DOHH2 (cell line): ENCODE measurements at regions not wholly inside any gene's neighbourhood (a gene's known extent, or its start where the extent isn't known, plus 50 kb on each side); places are given as distances from the start of the nearest gene placed in this dataset.

Experiments used
- H3F3A ChIP-seq: fragments of 200-600 bp; sonication (generic), shearing (Covaris generic); 2 replicates; pipeline ENCODE4 v1.6.0; 2016; ENCODE audit warnings: antibody characterized with exemption, mild to moderate bottlenecking; ENCODE audit not compliant: control insufficient read depth, insufficient read depth
- H3K27ac ChIP-seq: fragments of 200-600 bp; sonication (generic); 2 replicates; pipeline ENCODE4 v1.5.1; 2014; ENCODE audit warnings: low read depth, mild to moderate bottlenecking, low read length, moderate library complexity
- H3K27me3 ChIP-seq: fragments of 200-600 bp; sonication (generic); 2 replicates; pipeline ENCODE4 v1.6.1; 2014; ENCODE audit warnings: mild to moderate bottlenecking, low read length, mixed read lengths; ENCODE audit not compliant: control insufficient read depth
- H3K36me3 ChIP-seq: fragments of 200-600 bp; sonication (generic); 2 replicates; pipeline ENCODE4 v1.6.1; 2014; ENCODE audit warnings: mild to moderate bottlenecking, low read length, moderate library complexity, mixed read lengths; ENCODE audit not compliant: control insufficient read depth
- H3K4me1 ChIP-seq: fragments of 200-600 bp; sonication (generic); 2 replicates; pipeline ENCODE4 v1.6.1; 2014; ENCODE audit warnings: mild to moderate bottlenecking, low read length, mixed read lengths; ENCODE audit not compliant: control insufficient read depth
- H3K4me2 ChIP-seq: fragments of 200-600 bp; sonication (generic); 2 replicates; pipeline ENCODE4 v1.6.0; 2014; ENCODE audit warnings: mild to moderate bottlenecking, low read length, moderate library complexity
- H3K4me3 ChIP-seq: fragments of 200-600 bp; sonication (generic); 2 replicates; pipeline ENCODE4 v1.5.1; 2014; ENCODE audit warnings: mild to moderate bottlenecking, low read length, mixed read lengths
- H3K79me2 ChIP-seq: fragments of 200-600 bp; sonication (generic); 2 replicates; pipeline ENCODE4 v1.6.1; 2014; ENCODE audit warnings: mild to moderate bottlenecking, low read length, mixed read lengths; ENCODE audit not compliant: control insufficient read depth
- H3K9me2 ChIP-seq: fragments of 200-600 bp; sonication (generic); replicated peaks from 2 replicates; pipeline ENCODE4 v1.6.1; 2014; ENCODE audit warnings: mild to moderate bottlenecking, low read length, mixed read lengths; ENCODE audit not compliant: control insufficient read depth
- H3K9me3 ChIP-seq: fragments of 200-600 bp; sonication (generic); 2 replicates; pipeline ENCODE4 v1.6.1; 2014; ENCODE audit warnings: antibody characterized with exemption, low read length, mixed read lengths; ENCODE audit not compliant: control insufficient read depth, insufficient read depth
- H4K20me1 ChIP-seq: fragments of 200-600 bp; sonication (generic); 2 replicates; pipeline ENCODE4 v1.6.0; 2014; ENCODE audit warnings: low read depth, mild to moderate bottlenecking, antibody characterized with exemption, low read length, moderate library complexity; ENCODE audit not compliant: control insufficient read depth, insufficient read depth
- EZH2phosphoT487 ChIP-seq: fragments of 200-600 bp; sonication (generic); IDR thresholded peaks from 2 replicates; pipeline ENCODE4 v1.6.1; 2017; ENCODE audit warnings: borderline replicate concordance, mild to moderate bottlenecking, antibody characterized with exemption, low read length, moderate library complexity, mixed read lengths
- TF ChIP-seq, protein P1 (sequence below): fragments of 200-600 bp; sonication (generic); IDR thresholded peaks from one replicate; pipeline ENCODE4 v1.5.1; 2014; ENCODE audit warnings: antibody characterized with exemption, mild to moderate bottlenecking, low read depth, low read length; ENCODE audit not compliant: poor library complexity, severe bottlenecking

DNA sequence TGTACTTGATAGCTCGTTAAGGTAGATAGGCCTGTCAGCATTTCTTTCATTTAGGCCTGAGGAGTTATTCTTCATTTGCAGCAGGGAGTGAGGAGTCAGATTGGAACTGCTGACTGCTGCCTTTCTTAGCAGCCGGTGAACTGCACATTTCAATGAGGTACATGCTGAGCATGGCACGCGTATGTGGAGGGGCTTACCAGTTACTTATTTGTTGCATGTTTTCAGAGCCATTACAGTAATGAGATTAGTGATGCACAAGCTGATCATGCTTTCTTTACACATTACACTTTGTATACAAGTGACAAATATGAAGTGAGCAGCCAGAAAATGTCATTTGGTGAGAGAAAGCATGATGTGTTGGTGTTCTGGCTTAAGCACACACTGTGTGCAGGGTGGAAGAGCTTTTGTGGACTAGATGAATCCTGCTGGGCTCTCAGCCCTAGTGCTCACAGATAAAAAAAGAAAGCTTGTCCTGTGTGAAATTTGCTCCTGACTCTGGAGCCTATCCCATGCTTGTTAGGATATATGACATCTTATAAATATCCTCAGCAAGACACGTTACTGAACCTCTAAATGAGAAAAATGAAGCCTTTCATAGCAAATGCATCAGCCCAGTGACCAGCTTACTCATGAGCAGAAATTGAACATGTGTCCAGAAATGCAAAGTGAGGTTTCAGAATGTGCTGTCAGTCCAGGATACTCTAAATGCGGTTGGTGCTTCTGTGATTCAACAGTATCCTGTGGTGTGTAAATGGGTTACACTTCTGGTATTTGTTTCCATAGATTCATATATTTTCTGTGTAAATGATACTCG lies 574.7 kb upstream of the ADGRL2 start:
- peaks cover 3% of the 10 kb centered on the region for H3K9me3 ChIP-seq
- H3K36me3 ChIP-seq, result no peaks in the 10 kb centered on the region
- no peaks in the 10 kb centered on the region for H4K20me1 ChIP-seq
- no peak overlapping the region for H3K27ac ChIP-seq
- no peaks in the 10 kb centered on the region for H3K27me3 ChIP-seq
- H3K79me2 ChIP-seq, result no peaks in the 10 kb centered on the region
- H3K4me3 ChIP-seq, result no peak overlapping the region
- H3K9me2 ChIP-seq, result no peaks in the 10 kb centered on the region
- H3K4me2 ChIP-seq, result no peak overlapping the region
- no peaks in the 10 kb centered on the region for H3F3A ChIP-seq
- no peaks in the 10 kb centered on the region for H3K4me1 ChIP-seq
- TF ChIP-seq, protein P1, sequence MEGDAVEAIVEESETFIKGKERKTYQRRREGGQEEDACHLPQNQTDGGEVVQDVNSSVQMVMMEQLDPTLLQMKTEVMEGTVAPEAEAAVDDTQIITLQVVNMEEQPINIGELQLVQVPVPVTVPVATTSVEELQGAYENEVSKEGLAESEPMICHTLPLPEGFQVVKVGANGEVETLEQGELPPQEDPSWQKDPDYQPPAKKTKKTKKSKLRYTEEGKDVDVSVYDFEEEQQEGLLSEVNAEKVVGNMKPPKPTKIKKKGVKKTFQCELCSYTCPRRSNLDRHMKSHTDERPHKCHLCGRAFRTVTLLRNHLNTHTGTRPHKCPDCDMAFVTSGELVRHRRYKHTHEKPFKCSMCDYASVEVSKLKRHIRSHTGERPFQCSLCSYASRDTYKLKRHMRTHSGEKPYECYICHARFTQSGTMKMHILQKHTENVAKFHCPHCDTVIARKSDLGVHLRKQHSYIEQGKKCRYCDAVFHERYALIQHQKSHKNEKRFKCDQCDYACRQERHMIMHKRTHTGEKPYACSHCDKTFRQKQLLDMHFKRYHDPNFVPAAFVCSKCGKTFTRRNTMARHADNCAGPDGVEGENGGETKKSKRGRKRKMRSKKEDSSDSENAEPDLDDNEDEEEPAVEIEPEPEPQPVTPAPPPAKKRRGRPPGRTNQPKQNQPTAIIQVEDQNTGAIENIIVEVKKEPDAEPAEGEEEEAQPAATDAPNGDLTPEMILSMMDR, result no peak
- TF ChIP-seq EZH2phosphoT487, result no peak

DNA sequence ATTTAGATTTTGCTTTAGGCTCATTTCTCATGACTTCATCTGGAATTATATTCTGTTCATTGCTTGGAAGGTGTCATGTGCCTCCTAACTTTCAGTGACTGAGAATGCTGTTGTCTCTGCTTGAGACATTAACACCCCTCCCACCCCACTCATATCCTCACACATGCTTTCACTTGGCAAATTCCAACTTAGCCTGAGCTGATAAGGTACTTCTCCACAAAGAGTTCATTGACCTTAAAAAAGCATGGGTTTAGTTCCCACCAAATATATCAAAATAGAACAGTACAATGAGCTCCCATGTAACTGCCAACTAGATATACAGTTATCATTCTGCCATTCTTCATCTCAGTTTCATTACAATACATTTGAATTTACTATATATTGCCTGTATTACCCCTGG lies 576.5 kb upstream of the ADGRL2 start:
- H3K4me3 ChIP-seq, result no peak overlapping the region
- H3K4me2 ChIP-seq, result no peak overlapping the region
- H3F3A ChIP-seq, result no peaks in the 10 kb centered on the region
- no peaks in the 10 kb centered on the region for H3K36me3 ChIP-seq
- TF ChIP-seq, protein P1, result no peak
- TF ChIP-seq EZH2phosphoT487, result no peak
- H3K9me3 ChIP-seq, result peaks cover 6% of the 10 kb centered on the region
- H3K27ac ChIP-seq, result no peak overlapping the region
- no peaks in the 10 kb centered on the region for H3K79me2 ChIP-seq
- H3K27me3 ChIP-seq, result no peaks in the 10 kb centered on the region
- H4K20me1 ChIP-seq, result no peaks in the 10 kb centered on the region
- no peaks in the 10 kb centered on the region for H3K4me1 ChIP-seq
- no peaks in the 10 kb centered on the region for H3K9me2 ChIP-seq

DNA sequence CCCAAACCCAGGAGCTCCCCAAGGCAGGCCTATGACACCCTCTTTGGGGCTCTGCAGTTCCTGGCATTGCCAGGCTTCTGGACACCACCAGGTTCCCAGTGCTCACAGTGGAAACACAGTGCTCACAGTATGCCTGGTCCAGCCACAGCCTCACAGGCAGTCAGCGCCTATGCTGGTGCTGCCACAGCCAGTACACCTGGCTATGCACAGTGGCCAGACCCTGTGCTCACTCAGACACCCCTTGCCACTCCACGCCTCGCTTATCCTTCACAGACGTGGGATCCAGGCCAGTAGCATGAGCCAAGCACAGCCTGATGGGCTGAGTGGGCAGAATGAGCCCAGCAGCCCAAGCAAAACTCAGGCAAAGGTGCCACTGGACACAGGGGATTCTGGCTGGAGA lies 579.2 kb upstream of the ADGRL2 start:
- no peaks in the 10 kb centered on the region; the same call in 1 of the 2 replicates for H3F3A ChIP-seq
- H3K27ac ChIP-seq, result no peak overlapping the region
- no peaks in the 10 kb centered on the region for H3K36me3 ChIP-seq
- no peaks in the 10 kb centered on the region for H3K79me2 ChIP-seq
- no peaks in the 10 kb centered on the region for H3K9me2 ChIP-seq
- no peak overlapping the region for H3K4me3 ChIP-seq
- no peaks in the 10 kb centered on the region for H3K27me3 ChIP-seq
- no peak overlapping the region for H3K4me2 ChIP-seq
- no peaks in the 10 kb centered on the region for H3K4me1 ChIP-seq
- H4K20me1 ChIP-seq, result no peaks in the 10 kb centered on the region
- peaks cover 6% of the 10 kb centered on the region for H3K9me3 ChIP-seq
- TF ChIP-seq, protein P1, result no peak
- TF ChIP-seq EZH2phosphoT487, result no peak
